Activated B cell treated with CpG ODN at 0.5 μM for 24 hours (primary cell): ENCODE measurements at regions not wholly inside any gene's neighbourhood (a gene's known extent, or its start where the extent isn't known, plus 50 kb on each side); places are given as distances from the start of the nearest gene placed in this dataset.
A peak's percentile ranks its signal among the peaks of the same experiment; 100 is the strongest.

Experiments
- ATAC-seq: fragments of 200-7000 bp; cut with Tn5 transposase; one replicate; pipeline ENCODE4 v1.10.0; 2021; ENCODE audit warnings: low read depth, mild to moderate bottlenecking, moderate library complexity
- CTCF ChIA-PET: fragments of 350-600 bp; sonication (Branson Sonifier 250); formaldehyde crosslinking; loops from one replicate; lab custom pipeline; 2021; ENCODE audit warnings: antibody characterized with exemption; lab: Charles Lee
- POLR2A ChIA-PET: fragments of 350-600 bp; sonication (Branson Sonifier 250); formaldehyde crosslinking; loops from one replicate; lab custom pipeline; 2021; ENCODE audit warnings: antibody characterized with exemption; lab: Charles Lee
- DNase-seq: peaks from one replicate; pipeline ENCODE4 v3.0.0; 2022
- H3K27ac Mint-ChIP-seq: one replicate; pipeline ENCODE4 v1.8.0; 2020; ENCODE audit warnings: mixed read lengths
- H3K27me3 Mint-ChIP-seq: one replicate; pipeline ENCODE4 v1.8.0; 2021; ENCODE audit warnings: mixed read lengths
- H3K36me3 Mint-ChIP-seq: one replicate; pipeline ENCODE4 v1.8.0; 2021; ENCODE audit warnings: low read depth, mixed read lengths
- H3K4me1 Mint-ChIP-seq: one replicate; pipeline ENCODE4 v1.8.0; 2021; ENCODE audit warnings: mixed read lengths
- H3K4me3 Mint-ChIP-seq: one replicate; pipeline ENCODE4 v1.8.0; 2020; ENCODE audit warnings: mild to moderate bottlenecking, mixed read lengths
- H3K9me3 Mint-ChIP-seq: one replicate; pipeline ENCODE4 v1.8.0; 2020; ENCODE audit warnings: mixed read lengths
- intact Hi-C: fragments of 100-400 bp; cut with micrococcal nuclease; formaldehyde crosslinking; loops from one replicate; pipeline ENCODE4 v1.15.1; 2024
- TF ChIP-seq, protein P1 (sequence below): fragments of 200-600 bp; IDR thresholded peaks from one replicate; pipeline ENCODE4 v1.8.0; 2022; ENCODE audit warnings: antibody characterized with exemption, mild to moderate bottlenecking

DNA sequence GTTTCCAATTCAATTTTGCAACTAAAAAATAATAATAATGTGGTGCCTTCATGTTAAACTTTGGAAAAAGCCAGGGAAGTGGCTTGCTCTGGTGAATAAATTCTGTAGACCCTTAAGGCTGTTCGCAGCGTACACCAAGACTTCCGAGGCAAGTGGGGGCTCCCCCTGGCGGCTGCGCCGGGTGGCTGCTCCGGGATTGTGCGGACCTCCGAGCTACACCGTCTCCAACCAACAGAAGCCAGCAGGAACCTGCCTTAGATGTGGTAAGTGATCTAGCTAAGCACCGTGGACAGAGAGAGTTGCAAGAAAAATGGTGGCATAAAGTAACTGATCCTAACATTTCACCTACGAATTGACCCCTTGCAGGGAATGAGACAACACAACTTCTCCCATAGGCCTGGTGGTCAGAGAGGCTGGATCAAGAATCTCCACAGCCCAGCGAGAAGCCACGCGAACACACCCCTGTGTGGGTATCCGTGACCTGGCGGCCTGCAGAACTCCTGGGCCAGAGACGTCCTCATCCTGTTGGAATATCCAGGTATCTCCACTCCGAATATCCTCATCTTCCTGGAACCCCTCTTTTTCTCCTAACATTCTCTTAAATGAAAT is 69.6 kb downstream of the TBXT start:
- DNase-seq (peak; percentile 30), ATAC-seq (peak; percentile 74)
- ChIA-PET CTCF (interaction anchor here (0.9 to 1.0 kb wide), 3 partner anchors 8 to 213 kb away, joined by 3 read pairs; no protein-coding TSS in a partner anchor), POLR2A (no interaction called here)
- Mint-ChIP-seq H3K36me3 (no peaks in the 10 kb centered on the region), H3K4me3 (peak overlapping the region; percentile 1), H3K27me3 (peaks cover 36% of the 10 kb centered on the region), H3K27ac (no peak overlapping the region), H3K9me3 (peaks cover 18% of the 10 kb centered on the region), H3K4me1 (peaks cover 4% of the 10 kb centered on the region)
- TF ChIP-seq, protein P1, sequence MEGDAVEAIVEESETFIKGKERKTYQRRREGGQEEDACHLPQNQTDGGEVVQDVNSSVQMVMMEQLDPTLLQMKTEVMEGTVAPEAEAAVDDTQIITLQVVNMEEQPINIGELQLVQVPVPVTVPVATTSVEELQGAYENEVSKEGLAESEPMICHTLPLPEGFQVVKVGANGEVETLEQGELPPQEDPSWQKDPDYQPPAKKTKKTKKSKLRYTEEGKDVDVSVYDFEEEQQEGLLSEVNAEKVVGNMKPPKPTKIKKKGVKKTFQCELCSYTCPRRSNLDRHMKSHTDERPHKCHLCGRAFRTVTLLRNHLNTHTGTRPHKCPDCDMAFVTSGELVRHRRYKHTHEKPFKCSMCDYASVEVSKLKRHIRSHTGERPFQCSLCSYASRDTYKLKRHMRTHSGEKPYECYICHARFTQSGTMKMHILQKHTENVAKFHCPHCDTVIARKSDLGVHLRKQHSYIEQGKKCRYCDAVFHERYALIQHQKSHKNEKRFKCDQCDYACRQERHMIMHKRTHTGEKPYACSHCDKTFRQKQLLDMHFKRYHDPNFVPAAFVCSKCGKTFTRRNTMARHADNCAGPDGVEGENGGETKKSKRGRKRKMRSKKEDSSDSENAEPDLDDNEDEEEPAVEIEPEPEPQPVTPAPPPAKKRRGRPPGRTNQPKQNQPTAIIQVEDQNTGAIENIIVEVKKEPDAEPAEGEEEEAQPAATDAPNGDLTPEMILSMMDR, result no peak
- intact Hi-C loops, result loop anchor here (1.0 kb wide), 1 partner anchor 213 kb away; no protein-coding TSS in a partner anchor

DNA sequence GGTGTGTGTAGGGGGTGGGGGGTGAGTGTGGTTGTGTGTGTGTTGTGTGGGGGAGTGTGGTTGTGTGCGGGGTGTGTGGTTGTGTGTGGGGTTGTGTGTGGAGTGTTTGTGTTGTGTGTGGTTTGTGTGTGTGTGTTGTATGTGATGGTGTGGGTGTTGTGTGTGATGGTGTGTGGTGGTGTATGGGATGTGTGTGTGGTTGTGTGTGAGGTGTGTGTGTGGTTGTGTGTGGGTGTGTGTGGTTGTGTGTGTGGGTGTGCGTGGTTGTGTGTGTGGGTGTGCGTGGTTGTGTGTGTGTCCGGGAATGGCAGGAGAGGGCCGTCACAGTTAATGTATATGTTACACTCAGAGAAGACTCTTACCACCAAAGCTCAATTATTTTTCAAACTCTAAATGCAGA is 79.8 kb downstream of the TBXT start:
- ChIA-PET CTCF (no interaction called here), POLR2A (no interaction called here)
- no peak for DNase-seq
- Mint-ChIP-seq H3K4me1 (no peaks in the 10 kb centered on the region), H3K27ac (no peak overlapping the region), H3K9me3 (no peaks in the 10 kb centered on the region), H3K36me3 (no peaks in the 10 kb centered on the region), H3K27me3 (no peaks in the 10 kb centered on the region), H3K4me3 (no peak overlapping the region)
- intact Hi-C loops, result no loop called here
- no peak for ATAC-seq
- TF ChIP-seq, protein P1, result no peak

DNA sequence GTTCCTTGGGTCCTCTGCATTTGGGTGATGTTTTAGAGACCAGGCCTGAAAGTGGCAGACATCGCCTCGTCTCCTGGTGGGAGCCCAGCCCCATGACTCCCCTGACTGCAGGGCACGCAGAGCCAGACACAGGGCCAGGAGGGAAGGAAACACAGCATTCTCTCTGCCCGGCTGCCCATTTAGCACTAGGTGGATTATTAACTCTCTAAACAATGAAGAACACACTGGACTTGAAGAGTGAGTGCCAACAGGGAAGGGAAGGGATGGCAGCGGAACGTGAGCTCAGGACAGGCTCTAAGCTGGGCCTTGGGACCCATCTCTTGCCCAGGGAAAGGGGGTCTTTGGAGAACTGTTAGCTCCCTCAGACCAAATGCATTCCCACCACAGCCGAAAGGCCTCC is 80.4 kb downstream of the TBXT start:
- intact Hi-C loops, result no loop called here

DNA sequence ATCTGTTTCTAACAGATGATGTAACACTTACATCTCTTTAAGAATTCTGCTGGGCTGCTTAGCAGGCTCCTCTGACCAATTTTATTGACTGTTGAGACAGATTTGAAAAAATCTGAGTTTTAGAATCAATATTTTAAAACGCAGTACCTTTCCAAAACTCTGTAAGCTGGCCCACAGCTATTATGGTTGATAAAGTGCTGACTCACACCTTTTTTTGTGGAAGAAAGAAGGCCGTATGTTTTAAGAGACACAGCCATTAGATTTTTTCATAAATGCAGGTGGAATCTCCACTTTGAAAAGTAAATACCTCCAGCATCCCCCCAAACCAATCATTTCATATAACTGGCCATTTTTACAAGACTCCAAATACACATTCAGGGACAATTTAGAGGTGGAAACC is 82.2 kb downstream of the TBXT start:
- Mint-ChIP-seq H3K36me3 (no peaks in the 10 kb centered on the region), H3K4me3 (no peak overlapping the region), H3K4me1 (no peaks in the 10 kb centered on the region), H3K27ac (no peak overlapping the region), H3K27me3 (no peaks in the 10 kb centered on the region), H3K9me3 (no peaks in the 10 kb centered on the region)
- TF ChIP-seq, protein P1, result no peak
- ATAC-seq (no peak), DNase-seq (no peak)
- intact Hi-C loops, result no loop called here
- POLR2A ChIA-PET, result no interaction called here
- CTCF ChIA-PET, result no interaction called here

More for the DNA sequence above, 80.4 kb downstream of the TBXT start:
- CTCF ChIA-PET, result no interaction called here
- no peak for DNase-seq
- Mint-ChIP-seq H3K27me3 (no peaks in the 10 kb centered on the region), H3K27ac (no peak overlapping the region), H3K4me1 (no peaks in the 10 kb centered on the region), H3K4me3 (no peak overlapping the region), H3K9me3 (no peaks in the 10 kb centered on the region), H3K36me3 (no peaks in the 10 kb centered on the region)
- POLR2A ChIA-PET, result no interaction called here
- no peak for ATAC-seq
- TF ChIP-seq, protein P1, result no peak

DNA sequence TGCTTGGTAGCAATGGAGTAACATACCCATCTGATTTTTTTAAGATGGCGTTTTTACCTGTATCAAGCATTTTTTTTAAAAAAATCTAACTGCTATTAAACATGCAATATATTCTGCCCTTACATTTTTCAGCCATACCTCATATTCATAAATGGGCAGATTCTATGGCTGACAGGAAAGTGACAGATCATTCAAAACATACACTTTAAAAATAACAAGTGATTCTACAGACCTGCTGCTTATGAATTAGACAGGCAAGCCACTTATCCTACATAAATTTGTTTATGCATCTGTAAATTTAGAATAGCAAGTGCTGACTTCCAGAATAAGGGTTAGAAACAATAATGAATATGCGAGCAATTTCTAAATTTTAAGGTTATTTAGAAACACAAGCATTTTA is 82.7 kb downstream of the TBXT start:
- no peak overlapping the region for H3K27ac Mint-ChIP-seq
- ChIA-PET POLR2A (no interaction called here), CTCF (no interaction called here)
- no peaks in the 10 kb centered on the region for H3K4me1 Mint-ChIP-seq
- intact Hi-C loops, result no loop called here
- TF ChIP-seq, protein P1, result no peak
- H3K9me3 Mint-ChIP-seq, result no peaks in the 10 kb centered on the region
- ATAC-seq (no peak), DNase-seq (no peak)
- no peaks in the 10 kb centered on the region for H3K27me3 Mint-ChIP-seq
- H3K36me3 Mint-ChIP-seq, result no peaks in the 10 kb centered on the region
- no peak overlapping the region for H3K4me3 Mint-ChIP-seq
